Stimulated activated CD4-positive, alpha-beta T cell treated with anti-CD3 and anti-CD28 coated beads, Interleukin-15, amount 100 ng/mL, for 48 hours (primary cell): ENCODE measurements at regions not wholly inside any gene's neighbourhood (a gene's known extent, or its start where the extent isn't known, plus 50 kb on each side); places are given as distances from the start of the nearest gene placed in this dataset.

ENCODE experiments used
- DNase-seq, 2 donors: peaks; one replicate each; pipeline ENCODE4 v3.0.0-alpha.2; 2020; ENCODE audit warnings: low read depth in 2 of 2

GRCh38 chr2:107025291-107025857 is 139.4 kb upstream of the ST6GAL2 start:
- no peak for DNase-seq

DNA sequence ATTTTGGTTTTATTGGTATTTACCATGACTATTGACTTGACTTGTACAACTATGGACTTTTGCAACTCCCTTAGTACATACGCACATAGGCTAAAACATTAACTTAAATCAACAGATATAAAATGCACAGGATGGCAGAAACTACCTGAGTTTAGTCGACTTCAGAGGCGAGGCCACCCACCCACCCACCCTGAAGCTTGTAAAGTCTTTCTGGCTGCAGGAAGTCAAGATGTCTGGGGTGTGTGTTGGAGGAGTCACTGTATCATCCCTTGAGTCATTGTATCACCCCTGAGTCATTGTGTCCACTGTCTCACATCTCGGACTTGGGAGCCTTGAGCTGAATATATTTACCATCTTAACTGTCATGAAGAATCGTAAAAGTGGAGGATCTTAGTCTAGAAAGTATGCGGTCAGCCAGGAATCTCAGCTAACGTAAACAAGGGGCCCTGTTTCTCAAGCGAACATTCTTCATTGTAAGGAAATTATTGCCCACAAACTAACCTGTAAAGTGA is 140.0 kb upstream of the ST6GAL2 start:
- DNase-seq = no peak

GRCh38 chr2:107027205-107027604 is 141.2 kb upstream of the ST6GAL2 start:
- DNase-seq = no peak

DNA sequence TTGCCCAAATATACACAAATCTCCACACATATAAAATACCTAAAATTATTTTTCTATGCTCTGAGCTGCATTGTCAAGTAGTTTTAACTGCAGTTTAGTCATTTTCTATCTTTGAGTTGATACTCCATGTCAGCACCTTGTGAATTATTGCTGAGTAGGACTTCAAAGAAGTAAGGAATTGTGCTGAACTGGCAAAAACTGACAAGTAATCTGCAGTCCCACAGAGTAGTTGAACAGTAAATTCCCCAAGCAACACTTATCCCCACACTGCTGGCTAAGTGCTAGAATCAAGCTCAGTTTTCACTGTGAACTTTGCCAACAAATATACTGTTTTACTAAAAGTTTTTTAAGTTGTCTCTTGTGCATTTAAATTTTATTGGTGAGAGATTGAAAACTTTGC is 141.8 kb upstream of the ST6GAL2 start:
- DNase-seq = no peak

DNA sequence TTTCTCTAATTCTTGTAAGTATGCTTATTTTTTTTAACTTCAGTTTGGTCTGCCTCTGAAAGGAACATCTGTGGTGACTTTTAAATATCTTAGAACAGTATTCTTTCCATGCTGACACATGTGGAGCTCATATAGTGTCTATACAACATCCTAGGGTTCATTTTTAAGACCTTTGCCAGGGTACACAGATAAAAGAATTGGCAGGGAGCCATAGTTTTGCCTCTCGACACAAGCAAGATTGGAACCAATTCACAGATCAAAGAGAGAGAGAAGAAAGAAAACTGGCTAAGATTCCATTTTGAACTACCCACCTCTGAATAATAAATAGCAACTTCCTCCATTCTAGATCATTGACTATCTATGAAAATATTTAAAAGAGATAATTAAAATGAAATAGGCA is 142.7 kb upstream of the ST6GAL2 start:
- no peak for DNase-seq

- no peak for DNase-seq
Measured at GRCh38 chr2:107036293-107036692, 150.3 kb upstream of the ST6GAL2 start.

GRCh38 chr2:107062173-107062572 is 176.2 kb upstream of the ST6GAL2 start:
- no peak for DNase-seq

DNA sequence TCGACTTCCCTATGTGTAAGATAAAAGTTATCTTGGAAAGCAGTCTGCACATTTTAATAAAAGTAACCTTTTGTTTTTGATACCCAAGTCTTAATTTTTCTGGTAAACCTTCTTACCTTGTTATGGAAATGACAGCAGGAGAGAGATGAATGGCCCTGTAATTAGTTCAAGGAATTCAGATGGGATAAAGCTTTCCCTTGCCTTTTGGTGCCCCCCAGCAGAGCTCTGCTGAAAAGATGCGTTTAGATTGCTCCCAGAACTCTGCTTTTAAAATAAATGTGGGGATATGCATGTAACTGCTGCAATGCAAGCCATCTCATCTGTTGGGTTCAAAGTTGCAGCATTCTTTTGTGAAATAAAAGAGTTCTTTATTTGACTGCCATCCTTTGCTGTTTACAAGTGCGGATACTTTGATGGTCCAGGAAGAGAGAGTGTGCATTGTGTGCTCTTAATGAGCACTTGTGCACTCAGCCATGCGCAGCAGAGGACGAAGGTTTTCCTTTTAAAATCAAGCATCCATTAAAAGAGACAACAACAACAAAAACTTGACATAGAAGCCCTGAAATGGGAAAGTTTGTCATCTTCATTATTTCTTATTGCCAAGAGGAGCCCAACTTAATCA is 176.7 kb upstream of the ST6GAL2 start:
- DNase-seq = no peak

DNA sequence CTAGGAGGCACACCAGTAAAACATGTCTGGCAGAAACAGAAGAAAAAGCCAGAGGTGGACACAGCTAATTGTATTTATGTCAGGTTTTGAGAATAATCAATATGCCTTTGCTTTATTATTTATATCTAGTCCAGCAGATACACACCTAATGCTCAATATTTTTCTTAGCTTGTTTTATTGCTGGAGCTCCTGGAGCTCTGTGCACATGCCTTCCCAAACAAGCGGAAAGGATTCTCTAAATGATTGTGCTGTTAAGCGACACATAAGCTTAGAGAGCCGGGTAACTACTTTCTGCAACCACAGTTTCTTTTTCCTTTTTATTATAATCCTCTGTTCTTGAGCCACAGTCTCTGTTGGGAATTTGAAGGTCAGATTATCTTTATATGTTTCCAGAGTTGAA is 177.3 kb upstream of the ST6GAL2 start:
- no peak for DNase-seq

DNA sequence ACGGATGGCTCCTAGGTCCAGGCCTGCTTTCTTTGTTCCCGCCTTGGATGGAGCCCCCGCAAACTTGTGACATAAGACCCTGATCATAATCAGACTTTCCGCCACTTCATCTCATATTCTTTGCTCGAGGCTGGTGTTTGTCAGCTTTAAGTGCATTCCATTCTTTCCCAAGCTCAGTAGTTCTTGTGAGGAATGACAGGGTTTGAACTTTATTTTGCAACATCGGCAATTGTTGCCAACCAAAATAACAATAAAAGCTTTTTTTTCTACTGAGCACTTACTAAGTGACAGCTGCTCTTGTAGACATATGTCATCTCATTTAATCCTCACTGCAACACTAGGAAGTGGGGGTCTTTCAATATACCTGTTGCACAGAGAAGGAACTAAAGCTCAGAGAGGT is 178.8 kb upstream of the ST6GAL2 start:
- DNase-seq = no peak

DNA sequence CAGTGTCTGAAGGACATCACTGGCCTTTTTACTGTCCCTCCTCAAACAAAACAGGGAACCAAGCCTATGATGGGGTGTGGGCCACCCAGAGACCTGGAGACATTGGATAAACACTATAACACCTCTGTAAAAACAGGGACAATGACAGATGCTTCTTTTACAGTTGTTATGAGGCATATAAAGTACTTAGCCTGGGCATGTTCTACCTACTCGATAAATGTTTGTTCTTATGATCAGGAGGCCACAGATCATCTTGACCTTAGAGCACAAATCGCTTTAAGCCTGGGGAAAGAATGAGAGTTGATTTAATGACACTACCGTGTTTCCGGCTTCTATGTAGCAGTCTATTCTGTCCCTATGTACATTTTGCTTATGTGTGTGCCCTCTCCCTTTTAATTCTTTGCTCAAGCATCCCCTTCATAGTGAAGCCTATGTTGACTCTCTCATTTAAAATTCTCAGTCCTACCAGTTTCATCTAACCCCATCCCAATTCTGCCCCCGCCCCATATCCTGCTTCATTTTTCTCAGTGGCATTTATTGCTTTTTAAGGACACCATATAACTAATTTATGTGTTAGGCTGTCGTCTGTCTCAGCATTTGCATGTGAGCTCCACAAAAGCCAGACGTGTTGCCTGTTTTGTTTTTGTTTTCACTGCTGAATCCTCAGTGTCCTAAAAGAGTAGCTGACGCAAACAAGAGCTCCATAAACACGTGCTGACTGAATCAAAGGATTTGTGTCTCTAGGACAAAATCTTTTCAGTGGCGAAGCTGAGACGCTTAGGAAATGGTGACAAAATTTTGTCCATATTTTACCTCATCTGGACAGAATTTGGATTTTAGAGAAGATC is 182.3 kb upstream of the ST6GAL2 start:
- DNase-seq = no peak

- no peak for DNase-seq
Measured at GRCh38 chr2:107069890-107070289, 183.9 kb upstream of the ST6GAL2 start.

- DNase-seq = no peak
Measured at GRCh38 chr2:107072150-107072940, 186.4 kb upstream of the ST6GAL2 start.

GRCh38 chr2:107078584-107078983 is 192.6 kb upstream of the ST6GAL2 start:
- DNase-seq = no peak

GRCh38 chr2:107086497-107086896 is 200.5 kb upstream of the ST6GAL2 start:
- DNase-seq = no peak

- no peak for DNase-seq
Measured at GRCh38 chr2:107088156-107088555, 202.2 kb upstream of the ST6GAL2 start.

GRCh38 chr2:107091163-107091864 is 205.3 kb upstream of the ST6GAL2 start:
- no peak for DNase-seq

- DNase-seq = no peak
Measured at GRCh38 chr2:107093426-107093957, 207.5 kb upstream of the ST6GAL2 start.

DNA sequence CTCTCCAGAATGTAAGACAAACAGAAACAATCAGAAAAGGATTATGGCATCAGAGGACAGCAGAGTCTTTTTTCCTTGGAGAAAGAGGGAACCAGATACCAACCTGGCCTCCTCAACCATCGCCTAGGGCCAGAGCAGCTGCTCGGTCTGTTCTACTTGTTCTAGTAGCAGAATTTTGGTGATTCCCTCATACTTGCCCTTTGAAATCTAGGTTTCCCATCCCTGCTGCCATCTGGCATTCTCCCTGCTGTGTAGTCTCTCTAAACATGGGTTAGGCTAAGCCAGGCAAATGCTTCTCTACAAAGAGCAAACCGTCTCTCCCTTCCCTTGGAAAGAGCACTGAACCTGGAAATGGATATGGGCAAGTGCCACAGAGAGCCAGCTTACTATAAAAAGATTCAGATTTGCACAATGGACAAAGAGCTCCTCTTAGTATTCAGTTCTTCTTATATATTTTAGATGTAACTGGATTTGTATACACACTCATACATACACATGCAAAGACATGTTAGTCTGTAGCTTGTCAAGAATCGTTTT is 208.6 kb upstream of the ST6GAL2 start:
- no peak for DNase-seq

GRCh38 chr2:107102176-107102575 is 216.2 kb upstream of the ST6GAL2 start:
- no peak for DNase-seq

GRCh38 chr2:107107351-107107750 is 221.4 kb upstream of the ST6GAL2 start:
- no peak for DNase-seq
